HG02759 (cell line): ENCODE measurements at regions not wholly inside any gene's neighbourhood (a gene's known extent, or its start where the extent isn't known, plus 50 kb on each side); places are given as distances from the start of the nearest gene placed in this dataset.
"Not testable (repeated sequence)": the region's sequence is repeated elsewhere in the genome, so short reads cannot be mapped to it uniquely, and the experiment has no call there.

Experiments used
- ATAC-seq: cut with Tn5 transposase; IDR thresholded peaks from one replicate; pipeline ENCODE4 v1.9.1; 2021; ENCODE audit warnings: mild to moderate bottlenecking, moderate library complexity; ENCODE audit not compliant: unreplicated experiment

GRCh38 chr2:185473838-185474237, 264.8 kb upstream of the FSIP2 start:
- ATAC-seq, result no peak

GRCh38 chr2:185475914-185476313, 262.7 kb upstream of the FSIP2 start:
- no peak for ATAC-seq

GRCh38 chr2:185477452-185477851, 261.2 kb upstream of the FSIP2 start:
- ATAC-seq, result no peak

GRCh38 chr2:185484602-185485001, 254.0 kb upstream of the FSIP2 start:
- no peak for ATAC-seq

- no peak for ATAC-seq
These were observed 236.3 kb upstream of the FSIP2 start for GRCh38 chr2:185502351-185502750.

GRCh38 chr2:185507719-185508118, 230.9 kb upstream of the FSIP2 start:
- no peak for ATAC-seq

GRCh38 chr2:185510060-185510459, 228.5 kb upstream of the FSIP2 start:
- ATAC-seq, result no peak

- ATAC-seq, result no peak
These were observed 226.7 kb upstream of the FSIP2 start for GRCh38 chr2:185511925-185512324.

- no peak for ATAC-seq
These were observed 216.1 kb upstream of the FSIP2 start for GRCh38 chr2:185522472-185522871.

GRCh38 chr2:185524242-185524641, 214.4 kb upstream of the FSIP2 start:
- not testable (repeated sequence) for ATAC-seq

GRCh38 chr2:185526161-185526560, 212.4 kb upstream of the FSIP2 start:
- no peak for ATAC-seq

GRCh38 chr2:185531721-185532120, 206.9 kb upstream of the FSIP2 start:
- ATAC-seq, result no peak

- no peak for ATAC-seq
These were observed 200.9 kb upstream of the FSIP2 start for GRCh38 chr2:185537689-185538088.

GRCh38 chr2:185567196-185567595, 171.4 kb upstream of the FSIP2 start:
- no peak for ATAC-seq

- ATAC-seq, result no peak
These were observed 170.7 kb upstream of the FSIP2 start for GRCh38 chr2:185567940-185568339.

GRCh38 chr2:185578322-185578721, 160.3 kb upstream of the FSIP2 start:
- ATAC-seq, result peak; percentile 63

GRCh38 chr2:185583058-185583816, 155.4 kb upstream of the FSIP2 start:
- no peak for ATAC-seq

- not testable (repeated sequence) for ATAC-seq
These were observed 153.4 kb upstream of the FSIP2 start for GRCh38 chr2:185585165-185585564.

- ATAC-seq, result not testable (repeated sequence)
These were observed 147.3 kb upstream of the FSIP2 start for GRCh38 chr2:185591276-185591675.

- ATAC-seq, result no peak
These were observed 130.7 kb upstream of the FSIP2 start for GRCh38 chr2:185607945-185608344.

GRCh38 chr2:185608799-185609198, 129.8 kb upstream of the FSIP2 start:
- ATAC-seq, result no peak

GRCh38 chr2:185610301-185610700, 128.3 kb upstream of the FSIP2 start:
- ATAC-seq, result no peak

- no peak for ATAC-seq
These were observed 120.0 kb upstream of the FSIP2 start for GRCh38 chr2:185618625-185619024.
